CD4-positive, alpha-beta T cell treated with Interleukin-17A for 4 hours (primary cell): ENCODE measurements at regions not wholly inside any gene's neighbourhood (a gene's known extent, or its start where the extent isn't known, plus 50 kb on each side); places are given as distances from the start of the nearest gene placed in this dataset.

Source experiments
- DNase-seq: peaks from one replicate; pipeline ENCODE4 v3.0.0-alpha.2; 2020; ENCODE audit warnings: mixed read lengths

- no peak for DNase-seq
These were observed 494.5 kb upstream of the RAG2 start for GRCh38 chr11:37092487-37092886.

- DNase-seq, result no peak
These were observed 491.4 kb upstream of the RAG2 start for GRCh38 chr11:37089439-37089838.

GRCh38 chr11:37088573-37088910 is 490.5 kb upstream of the RAG2 start:
- no peak for DNase-seq

DNA sequence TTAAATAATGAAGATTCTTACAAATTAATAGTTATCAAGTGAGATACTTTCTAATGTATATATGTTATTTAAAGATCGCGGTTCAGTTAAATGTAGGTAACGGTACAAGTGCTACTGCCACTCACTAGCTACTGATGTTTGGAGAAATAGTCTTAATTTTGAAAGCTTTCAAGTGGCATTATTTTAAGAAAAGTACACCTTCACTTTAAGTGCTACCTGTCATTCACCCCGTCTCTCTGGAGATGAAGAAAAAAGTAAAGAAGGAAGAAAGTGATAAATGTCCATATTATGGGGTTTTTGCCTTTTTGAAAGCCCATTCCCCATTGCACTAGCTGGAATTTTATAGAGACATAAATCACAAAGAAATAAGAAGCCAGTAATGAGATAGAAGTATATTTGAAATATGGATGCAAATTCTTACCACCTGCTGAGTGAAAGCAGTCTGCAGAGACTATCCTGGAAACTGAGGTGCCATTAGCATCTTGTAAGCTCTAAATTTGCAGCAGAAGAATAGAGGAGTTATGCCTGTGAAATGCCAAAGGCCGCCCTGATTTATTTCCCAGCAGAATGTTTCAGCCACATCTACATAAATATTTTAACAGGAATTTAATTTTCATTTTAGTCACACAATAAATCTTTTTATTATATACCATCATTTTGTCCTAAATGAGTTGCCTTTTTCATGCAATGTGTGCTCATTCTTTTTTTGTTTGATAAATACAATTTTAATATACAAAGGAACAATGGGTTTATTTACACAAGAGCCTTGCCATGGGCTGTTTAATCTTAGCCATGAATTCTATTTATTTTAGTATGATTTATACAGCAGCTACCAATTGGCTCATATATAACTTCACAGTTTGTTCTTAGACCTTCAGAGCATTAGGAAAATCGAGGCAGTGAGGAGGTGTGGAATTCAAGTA is 489.9 kb upstream of the RAG2 start:
- no peak for DNase-seq

DNA sequence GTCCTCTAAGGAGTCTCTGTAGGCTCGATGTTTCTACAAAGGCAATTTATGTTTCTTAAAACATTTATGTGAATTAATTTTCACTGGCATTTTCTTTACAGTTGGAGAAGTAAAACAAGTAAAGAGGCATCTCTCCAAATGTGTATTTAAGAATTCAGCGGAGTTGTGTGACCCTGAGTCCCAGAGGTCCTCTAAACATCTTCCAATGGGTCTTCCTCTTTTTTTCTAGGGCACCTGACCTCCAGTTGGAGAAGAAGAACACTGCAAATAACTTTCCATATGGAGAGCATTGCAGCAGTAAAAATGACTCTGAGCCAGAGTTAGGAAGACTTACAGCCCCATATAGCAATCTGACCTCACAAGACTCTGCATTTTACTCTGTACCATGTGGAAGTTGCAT is 480.5 kb upstream of the RAG2 start:
- DNase-seq, result no peak

GRCh38 chr11:37076866-37077265 is 478.8 kb upstream of the RAG2 start:
- no peak for DNase-seq

DNA sequence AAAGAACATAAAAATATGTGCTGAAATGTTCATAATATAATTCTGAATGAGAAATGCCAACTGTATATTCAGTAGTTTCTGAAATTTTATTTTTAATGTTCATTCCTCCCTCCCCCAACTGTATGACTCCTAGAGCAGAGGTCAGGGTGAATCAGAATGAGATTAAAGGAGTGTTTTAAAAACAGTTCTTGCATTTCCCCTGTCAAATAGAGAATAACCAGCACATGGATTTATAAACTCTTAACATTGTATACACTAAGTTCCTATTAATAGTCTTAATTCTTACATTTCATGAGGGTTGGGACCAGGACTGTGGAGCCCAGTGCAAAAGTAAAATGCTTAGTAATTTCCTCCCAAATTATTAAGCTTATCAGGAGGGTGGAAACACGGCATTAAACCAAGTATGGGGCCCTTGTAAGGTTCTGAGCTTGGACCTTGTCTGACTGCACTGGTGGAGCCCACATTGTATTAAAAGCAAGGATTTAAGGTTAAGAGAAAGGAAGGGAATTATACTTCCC is 474.6 kb upstream of the RAG2 start:
- DNase-seq, result no peak

GRCh38 chr11:37050311-37050710 is 452.3 kb upstream of the RAG2 start:
- no peak for DNase-seq

DNA sequence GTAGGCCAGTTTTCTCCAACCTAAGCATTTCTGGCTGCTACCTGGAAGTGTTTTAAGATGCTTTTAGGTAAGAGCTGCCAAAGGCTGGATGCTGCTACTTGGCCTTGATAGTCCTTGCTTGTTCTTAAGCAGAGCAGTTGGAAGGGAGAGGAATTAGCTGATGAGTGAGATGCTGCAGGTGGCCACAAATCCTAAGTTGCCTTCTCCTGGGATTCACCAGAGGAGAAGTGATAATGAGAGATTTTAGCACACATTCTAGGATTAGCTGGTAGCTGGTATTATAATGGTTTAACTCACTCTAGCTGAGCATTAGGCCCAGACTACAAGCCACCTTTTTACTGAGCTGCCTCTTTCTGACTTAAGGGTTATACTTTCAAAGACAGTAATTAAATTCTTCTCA is 442.9 kb upstream of the RAG2 start:
- no peak for DNase-seq

- DNase-seq, result no peak
These were observed 440.9 kb upstream of the RAG2 start for GRCh38 chr11:37038911-37039310.

GRCh38 chr11:37026741-37027140 is 428.7 kb upstream of the RAG2 start:
- DNase-seq, result no peak

DNA sequence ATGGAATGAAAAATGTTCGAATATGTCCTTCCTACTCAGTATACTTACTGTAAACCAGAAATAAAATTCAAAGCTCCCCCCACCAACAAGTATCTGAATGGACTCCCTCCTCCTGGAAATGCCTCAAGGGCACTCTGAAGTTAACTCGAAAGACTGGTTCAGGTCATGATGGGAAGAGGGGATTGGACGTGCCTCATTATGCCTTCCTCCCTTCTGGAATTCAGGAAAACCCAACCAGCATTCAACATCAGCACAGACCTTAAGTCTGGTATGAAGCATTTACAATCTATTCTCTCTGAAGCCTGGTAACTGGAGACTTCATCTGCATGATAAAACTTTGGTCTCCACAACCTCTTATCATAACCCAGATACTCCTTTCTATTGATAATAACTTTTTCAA is 428.3 kb upstream of the RAG2 start:
- DNase-seq, result no peak

- no peak for DNase-seq
These were observed 408.5 kb upstream of the RAG2 start for GRCh38 chr11:37006563-37006962.

DNA sequence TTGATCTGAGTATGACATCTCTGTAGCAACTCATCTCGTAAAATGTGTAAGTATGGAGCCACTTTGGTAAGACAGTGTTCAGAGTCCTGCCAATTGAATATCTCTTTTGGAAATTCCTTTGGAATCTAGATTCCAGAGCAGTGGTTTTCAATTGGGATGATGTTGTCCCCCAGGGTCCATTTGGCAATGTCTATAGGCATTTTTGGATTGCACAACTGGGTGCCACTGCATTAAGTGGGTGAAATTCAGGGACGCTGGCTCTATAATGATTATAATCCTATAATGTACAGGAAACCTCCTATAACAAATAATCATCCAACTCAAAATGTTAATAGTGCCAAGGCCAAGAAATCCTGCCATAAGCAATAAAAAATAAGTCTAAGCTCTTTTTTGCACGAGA is 404.8 kb upstream of the RAG2 start:
- DNase-seq, result no peak

DNA sequence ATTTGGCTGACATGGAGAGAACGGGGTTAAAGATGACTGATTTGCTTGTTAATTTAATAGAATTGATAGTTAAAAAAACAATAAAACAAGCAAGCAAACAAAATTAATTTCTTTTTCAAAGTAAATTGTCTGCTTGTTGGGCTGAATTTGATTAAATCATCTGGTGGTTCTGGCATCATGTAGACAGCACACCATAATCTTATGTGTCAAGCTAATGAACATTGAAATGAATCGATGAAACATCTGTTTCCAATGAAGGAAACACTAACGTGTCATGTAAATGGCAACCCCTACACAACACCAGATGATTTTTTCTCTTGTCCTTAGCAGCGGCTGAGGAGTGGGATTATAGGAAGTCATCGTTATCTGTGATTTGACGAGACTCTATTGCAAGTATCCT is 399.6 kb upstream of the RAG2 start:
- DNase-seq, result no peak

DNA sequence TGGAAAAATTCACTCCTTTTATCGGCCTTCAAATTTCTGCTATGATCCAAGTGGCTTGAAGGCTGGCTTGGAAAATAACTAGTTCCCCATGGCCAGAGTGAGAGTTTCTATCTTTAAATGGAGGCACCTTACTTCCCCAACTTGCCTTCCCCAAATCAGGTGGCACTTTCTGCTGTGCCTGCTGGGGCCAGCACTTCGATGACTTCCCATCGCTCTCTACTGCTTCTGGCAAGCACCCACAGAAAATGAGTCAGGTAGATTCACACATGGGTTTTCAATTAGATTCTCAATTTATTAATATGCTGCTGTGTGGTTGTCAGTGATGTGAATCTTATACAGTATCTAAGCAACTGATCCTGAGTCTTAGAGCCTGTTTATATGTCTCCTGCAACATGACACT is 398.8 kb upstream of the RAG2 start:
- DNase-seq, result no peak

DNA sequence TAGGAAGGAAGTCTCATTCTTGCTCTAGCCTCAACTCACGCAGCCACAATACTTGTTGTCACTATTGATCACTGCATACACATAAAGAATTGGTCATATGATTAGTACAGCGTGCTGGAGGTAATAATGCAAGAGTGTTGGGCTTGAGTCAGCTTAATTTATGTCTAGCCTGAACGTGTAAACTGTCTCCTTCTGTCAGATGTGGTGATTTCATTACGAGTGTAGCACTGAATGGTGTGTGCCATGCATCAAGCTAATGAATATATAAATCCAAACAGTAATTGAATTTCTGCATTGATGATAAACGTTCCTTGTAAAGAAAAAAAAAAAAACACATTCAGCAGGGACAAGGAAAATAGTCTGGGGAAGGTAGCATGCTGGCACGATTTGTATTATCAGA is 396.2 kb upstream of the RAG2 start:
- DNase-seq, result no peak

DNA sequence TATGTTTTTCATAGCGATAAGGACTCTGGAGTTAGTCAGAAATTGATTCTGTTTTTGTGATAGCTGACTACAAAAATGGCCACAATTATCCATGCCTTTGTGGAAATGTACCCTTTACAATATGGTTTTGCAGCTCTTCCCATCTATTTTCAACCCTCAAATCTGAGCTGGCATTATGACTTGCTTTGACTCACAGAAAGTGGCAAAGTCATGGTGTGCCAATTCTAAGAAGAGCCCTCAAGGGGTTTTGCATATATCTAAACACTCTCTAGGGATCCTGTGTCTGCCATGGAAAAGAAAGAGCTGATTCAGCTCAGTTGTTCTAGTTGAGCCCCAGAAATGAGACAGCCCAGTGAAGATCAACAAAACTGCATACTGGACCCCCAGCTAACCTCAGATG is 390.5 kb upstream of the RAG2 start:
- no peak for DNase-seq

DNA sequence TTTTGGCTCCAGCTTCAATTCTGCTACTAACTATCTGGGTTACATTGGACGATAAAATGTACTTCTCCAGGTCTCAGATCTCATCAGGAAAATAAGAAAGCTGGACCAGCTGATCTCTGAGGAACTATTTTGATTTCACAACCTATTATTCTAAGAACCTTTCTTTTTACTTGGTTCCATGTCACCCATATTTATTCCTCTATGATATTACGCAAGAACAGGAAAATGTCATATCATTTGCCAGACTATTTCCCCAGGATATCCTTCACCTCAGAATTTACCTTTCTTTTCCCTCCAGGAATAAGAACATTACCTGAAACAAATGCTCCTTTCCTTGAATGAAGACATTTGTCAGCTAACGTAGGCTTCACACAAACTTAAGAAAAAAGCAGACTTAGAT is 387.5 kb upstream of the RAG2 start:
- no peak for DNase-seq

DNA sequence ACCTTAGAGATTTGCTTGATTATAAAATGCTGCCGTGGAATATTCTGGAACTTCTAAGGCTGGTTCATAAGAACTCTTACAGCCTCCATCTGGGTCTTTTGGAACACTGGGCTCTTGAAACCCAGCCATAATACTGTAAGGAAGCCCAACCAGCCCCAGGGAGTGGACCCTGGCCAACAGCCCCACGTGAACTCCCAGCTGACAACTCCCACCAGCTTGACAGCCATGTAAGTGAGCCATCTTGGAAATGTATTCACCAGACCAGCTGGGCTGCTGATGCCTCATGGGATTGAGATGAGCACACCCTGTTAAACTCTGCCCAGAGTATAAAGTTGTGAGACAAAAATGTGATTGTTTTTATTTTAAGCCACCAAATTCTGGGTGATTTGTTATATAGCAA is 378.7 kb upstream of the RAG2 start:
- DNase-seq, result no peak

- DNase-seq, result no peak
These were observed 376.7 kb upstream of the RAG2 start for GRCh38 chr11:36974771-36975170.

GRCh38 chr11:36953976-36954375 is 355.9 kb upstream of the RAG2 start:
- no peak for DNase-seq

GRCh38 chr11:36948460-36949127 is 350.6 kb upstream of the RAG2 start:
- DNase-seq, result no peak

DNA sequence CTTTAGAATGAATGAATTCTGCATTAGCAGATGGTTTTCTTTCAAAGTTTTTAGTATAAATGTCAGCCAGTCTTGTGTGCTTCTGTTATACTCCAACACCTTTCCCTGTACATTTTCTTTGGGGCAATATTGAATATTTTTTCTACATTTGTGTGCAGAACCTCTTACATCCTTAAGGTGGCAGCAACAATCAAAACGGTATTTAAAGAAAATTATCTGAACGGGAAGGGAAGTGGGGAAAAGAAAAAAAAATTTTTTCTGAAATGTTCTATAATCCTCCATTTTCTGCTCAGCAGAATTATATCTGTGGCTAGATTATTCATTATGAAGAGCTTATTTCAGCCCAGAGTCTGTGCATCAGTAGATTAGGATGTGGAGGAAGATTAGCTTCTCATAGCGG is 347.3 kb upstream of the RAG2 start:
- DNase-seq, result no peak
